Posterior vena cava (tissue), 2 donors: ENCODE measurements at regions not wholly inside any gene's neighbourhood (a gene's known extent, or its start where the extent isn't known, plus 50 kb on each side); places are given as distances from the start of the nearest gene placed in this dataset.
A peak's percentile ranks its signal among the peaks of the same experiment; 100 is the strongest.
"Not testable (repeated sequence)": the region's sequence is repeated elsewhere in the genome, so short reads cannot be mapped to it uniquely, and the experiment has no call there.

Experiments
- DNase-seq: peaks from one replicate; pipeline ENCODE4 v3.0.0-alpha.2; 2020; ENCODE audit warnings: low spot score
- intact Hi-C, 2 donors: fragments of 100-400 bp; cut with DNase I; formaldehyde crosslinking; loops; one replicate each; pipeline versions ENCODE4 v1.14.1 to v1.14.2; 2022 to 2023
- donor health status: DM: yes; HTN: yes; CAD: no.
- donor health status: DM: yes; HTN: yes; CAD: no.

- no peak for DNase-seq
- intact Hi-C loops: no loop called here
Measured at GRCh38 chr3:175980486-175981090, 1121.5 kb downstream of the NAALADL2 start.

- intact Hi-C loops: no loop called here
- DNase-seq: no peak
Measured at GRCh38 chr3:175977968-175978752, 1119.0 kb downstream of the NAALADL2 start.

DNA sequence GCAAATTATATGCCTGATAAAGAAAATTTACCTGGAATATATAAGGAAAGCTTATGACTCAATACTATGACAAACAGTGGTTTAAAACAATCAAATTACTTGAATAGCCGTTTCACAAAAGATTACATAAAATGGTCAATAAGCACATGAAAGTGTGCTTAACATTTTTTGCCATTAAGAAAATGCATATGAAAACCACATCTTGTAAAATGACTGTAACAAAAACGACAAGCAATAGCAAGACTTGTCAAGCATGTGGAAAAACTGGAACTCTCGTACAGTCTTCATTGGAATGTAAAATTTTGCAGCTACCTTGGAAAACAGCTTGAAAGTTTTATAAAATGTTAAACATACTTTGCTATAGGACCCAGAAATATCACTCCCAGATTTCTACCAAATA is 1110.3 kb downstream of the NAALADL2 start:
- intact Hi-C loops: no loop called here
- no peak for DNase-seq

DNA sequence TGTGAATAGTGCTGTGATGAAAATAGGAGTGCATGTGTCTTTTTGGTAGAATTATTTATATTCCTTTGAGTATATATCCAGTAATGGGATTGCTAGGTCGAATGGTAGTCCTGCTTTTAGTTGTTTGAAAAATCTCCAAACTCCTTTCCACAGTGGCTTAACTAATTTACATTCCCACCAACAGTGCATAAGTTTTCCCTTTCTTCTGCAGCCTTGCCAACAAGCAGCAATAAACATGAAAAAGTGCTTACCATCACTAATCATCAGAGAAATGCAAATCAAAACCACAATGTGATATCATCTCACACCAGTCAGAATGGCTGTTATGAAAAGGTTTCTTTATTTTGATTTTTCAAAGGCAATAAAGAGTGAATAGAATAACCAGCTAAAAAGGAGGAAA is 1105.9 kb downstream of the NAALADL2 start:
- intact Hi-C loops: no loop called here
- DNase-seq: no peak

GRCh38 chr3:175957427-175957826 is 1098.3 kb downstream of the NAALADL2 start:
- intact Hi-C loops: no loop called here
- DNase-seq: no peak

DNA sequence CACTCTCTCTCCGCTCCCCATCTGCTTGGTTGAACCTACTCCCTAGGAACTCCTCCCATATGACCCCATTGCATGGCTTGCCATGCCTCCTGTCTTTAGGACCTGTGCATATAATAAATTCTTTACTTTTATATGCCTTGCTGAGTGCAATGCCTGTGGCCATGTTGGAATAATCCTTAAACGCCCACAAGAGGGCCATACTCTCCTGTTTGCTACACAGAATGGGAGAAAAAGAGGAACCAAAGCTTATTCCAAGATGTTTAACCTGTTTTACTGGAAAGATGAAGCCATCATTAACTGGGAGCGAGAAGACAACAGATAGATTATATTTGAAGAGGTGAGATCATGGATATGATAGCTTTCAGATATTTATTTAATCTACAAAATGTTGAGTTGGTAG is 1097.8 kb downstream of the NAALADL2 start:
- no peak for DNase-seq
- intact Hi-C loops: no loop called here

DNA sequence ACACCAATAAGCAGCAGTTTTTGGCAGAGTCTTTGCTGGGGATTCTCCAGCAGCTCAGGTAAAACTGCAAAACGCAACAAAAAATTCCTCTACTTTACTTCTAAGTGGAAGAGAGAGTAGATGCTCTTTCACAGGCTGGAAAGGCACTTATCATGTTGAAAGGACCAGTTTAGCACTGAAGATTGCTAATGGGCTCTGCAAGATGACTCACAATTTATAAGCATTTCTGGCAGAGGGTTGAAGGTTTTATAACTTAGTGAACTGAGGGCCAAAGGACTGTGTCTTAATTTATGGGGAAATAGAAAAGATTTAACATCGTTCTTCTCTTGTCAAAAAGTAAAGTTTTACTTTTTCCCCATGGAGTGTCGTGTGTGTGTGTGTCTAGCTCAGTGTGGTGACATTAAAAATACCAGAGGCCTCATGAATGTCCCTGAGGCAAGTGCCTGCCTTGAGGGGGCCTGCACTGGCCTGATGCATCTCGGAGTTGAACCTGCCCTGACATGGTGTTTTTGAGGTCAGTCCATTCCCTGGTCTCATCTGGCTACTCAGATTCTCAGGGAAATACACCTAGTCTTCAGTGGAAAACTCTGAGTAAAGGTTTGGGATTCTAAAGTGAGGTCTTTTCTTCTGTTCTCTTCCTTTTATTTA is 1092.0 kb downstream of the NAALADL2 start:
- intact Hi-C loops: no loop called here
- DNase-seq: no peak

DNA sequence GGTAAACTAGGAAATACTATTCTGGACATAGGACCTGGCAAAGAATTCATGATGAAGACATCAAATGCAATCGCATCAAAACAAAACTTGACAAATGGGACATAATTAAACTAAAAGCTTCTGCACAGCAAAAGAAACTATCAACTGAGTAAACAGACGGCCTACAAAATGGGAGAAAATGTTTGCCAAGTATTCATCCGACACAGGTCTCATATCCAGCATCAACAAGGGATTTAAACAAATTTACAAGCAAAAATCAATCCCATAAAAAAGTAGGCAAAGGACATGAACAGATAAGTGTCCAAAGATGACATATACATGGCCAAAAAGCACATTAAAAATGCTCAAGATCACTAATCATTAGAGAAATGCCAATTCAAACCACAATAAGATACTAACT is 1088.9 kb downstream of the NAALADL2 start:
- intact Hi-C loops: no loop called here
- no peak for DNase-seq

- DNase-seq: no peak
- intact Hi-C loops: no loop called here
Measured at GRCh38 chr3:175941352-175941751, 1082.2 kb downstream of the NAALADL2 start.

DNA sequence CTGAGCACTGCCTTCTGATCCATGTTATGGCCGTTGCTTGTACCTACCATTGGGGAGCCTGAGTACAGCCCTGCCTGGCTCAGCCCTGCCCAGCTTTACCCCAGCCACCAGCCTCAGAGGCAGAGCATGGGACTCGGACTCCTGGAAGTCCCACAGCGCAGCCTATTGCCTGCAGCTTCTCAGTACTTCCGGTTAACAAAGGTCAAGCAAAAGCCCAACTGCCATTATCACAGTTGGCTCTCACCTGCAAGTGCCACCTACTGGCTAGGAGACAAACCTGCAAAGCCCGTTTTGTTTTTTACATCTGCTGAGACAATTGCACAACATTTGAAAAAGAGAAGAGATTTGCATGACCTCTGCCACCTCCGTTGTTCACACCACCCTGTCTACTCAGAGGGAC is 1081.7 kb downstream of the NAALADL2 start:
- DNase-seq: peak; percentile 51
- intact Hi-C loops: no loop called here

DNA sequence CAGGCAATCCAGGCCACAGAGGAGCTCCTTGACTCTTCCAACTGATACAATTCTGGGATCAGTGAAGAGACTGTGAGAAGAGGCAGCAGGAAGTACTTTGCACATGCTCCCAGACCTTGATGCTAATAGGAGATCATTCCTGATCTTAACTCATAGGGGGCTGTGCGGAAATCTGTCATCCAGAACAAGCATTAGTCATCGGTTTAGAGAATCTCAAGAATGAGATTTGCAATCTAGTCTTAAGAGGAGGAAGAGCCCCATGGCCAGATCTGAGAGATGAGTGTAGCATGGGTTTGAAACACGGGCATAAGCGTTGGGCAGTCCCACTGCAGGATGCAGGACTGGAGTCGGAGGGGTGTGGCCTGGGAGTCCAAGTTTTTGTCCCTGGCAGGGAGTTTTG is 1081.1 kb downstream of the NAALADL2 start:
- intact Hi-C loops: no loop called here
- DNase-seq: no peak

- peak; percentile 58 for DNase-seq
- intact Hi-C loops: not testable (repeated sequence)
Measured at GRCh38 chr3:175937367-175937766, 1078.2 kb downstream of the NAALADL2 start.

GRCh38 chr3:175932586-175932985 is 1073.5 kb downstream of the NAALADL2 start:
- no peak for DNase-seq
- intact Hi-C loops: no loop called here

GRCh38 chr3:175919133-175919532 is 1060.0 kb downstream of the NAALADL2 start:
- no peak for DNase-seq
- intact Hi-C loops: no loop called here

GRCh38 chr3:175916191-175916934 is 1057.2 kb downstream of the NAALADL2 start:
- no peak for DNase-seq
- intact Hi-C loops: no loop called here

- no peak for DNase-seq
- intact Hi-C loops: no loop called here
Measured at GRCh38 chr3:175914785-175915184, 1055.7 kb downstream of the NAALADL2 start.

DNA sequence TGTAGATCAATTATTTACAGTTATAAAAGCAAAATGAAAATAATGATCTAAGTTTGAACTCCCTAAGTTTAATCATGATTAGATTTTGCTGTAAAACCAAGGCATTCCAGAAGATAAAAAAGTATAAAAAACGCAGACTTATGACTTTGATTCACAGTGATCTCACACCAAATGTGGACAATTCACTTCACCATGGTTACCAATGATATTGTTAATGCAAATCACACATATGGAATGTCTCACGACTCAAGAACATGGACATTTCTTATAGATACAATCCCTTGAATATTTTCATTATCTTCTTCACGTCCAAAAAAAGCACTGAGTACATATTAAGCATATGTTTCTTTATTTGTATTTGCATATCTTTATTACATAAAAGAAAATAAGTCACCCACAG is 1054.2 kb downstream of the NAALADL2 start:
- intact Hi-C loops: no loop called here
- DNase-seq: no peak

DNA sequence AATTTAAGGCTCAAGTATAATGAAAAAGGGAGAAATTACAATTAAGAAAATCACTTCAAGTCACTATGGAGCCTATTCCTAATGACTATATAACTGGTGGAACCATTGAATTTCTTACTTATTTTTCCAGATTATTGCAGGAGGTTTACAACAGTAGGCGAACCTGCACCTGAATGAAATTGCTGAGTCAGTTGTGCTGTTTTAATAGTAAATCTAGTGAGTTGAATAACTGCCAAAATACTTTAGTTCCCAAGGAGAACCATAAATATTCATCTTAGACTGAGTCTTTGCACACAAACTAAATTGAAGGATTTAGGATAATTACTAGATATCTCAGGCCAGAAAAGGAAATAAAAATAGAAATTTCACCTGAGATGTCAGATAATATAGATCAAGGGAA is 1052.8 kb downstream of the NAALADL2 start:
- no peak for DNase-seq
- intact Hi-C loops: no loop called here

- intact Hi-C loops: no loop called here
Measured at GRCh38 chr3:175902226-175902625, 1043.1 kb downstream of the NAALADL2 start.

DNA sequence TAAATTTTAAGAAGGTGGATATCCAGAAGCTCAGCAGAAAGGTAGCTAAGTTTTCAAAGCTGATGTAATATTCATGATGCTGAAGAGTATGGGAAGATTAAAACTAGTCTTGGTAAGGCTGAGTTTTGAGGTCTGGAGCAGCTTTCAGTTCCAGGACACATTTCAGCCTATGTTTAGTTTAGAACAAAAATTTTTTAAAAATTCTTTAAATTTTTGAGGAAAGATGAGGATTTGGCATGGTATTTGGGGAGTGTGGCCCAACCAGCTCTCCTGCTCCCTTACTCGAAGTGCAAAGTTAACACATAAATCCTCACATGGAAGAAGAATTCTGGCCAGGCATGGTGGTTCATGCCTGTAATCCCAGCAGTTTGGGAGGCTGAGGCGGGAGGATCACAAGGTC is 1039.1 kb downstream of the NAALADL2 start:
- intact Hi-C loops: no loop called here
- DNase-seq: no peak

More at GRCh38 chr3:175902226-175902625, 1043.1 kb downstream of the NAALADL2 start:
- DNase-seq: no peak
